ENCODE measurements at regions not wholly inside any gene's neighbourhood (a gene's known extent, or its start where the extent isn't known, plus 50 kb on each side); places are given as distances from the start of the nearest gene placed in this dataset.
"Not testable (repeated sequence)": the region's sequence is repeated elsewhere in the genome, so short reads cannot be mapped to it uniquely, and the experiment has no call there.

DNA sequence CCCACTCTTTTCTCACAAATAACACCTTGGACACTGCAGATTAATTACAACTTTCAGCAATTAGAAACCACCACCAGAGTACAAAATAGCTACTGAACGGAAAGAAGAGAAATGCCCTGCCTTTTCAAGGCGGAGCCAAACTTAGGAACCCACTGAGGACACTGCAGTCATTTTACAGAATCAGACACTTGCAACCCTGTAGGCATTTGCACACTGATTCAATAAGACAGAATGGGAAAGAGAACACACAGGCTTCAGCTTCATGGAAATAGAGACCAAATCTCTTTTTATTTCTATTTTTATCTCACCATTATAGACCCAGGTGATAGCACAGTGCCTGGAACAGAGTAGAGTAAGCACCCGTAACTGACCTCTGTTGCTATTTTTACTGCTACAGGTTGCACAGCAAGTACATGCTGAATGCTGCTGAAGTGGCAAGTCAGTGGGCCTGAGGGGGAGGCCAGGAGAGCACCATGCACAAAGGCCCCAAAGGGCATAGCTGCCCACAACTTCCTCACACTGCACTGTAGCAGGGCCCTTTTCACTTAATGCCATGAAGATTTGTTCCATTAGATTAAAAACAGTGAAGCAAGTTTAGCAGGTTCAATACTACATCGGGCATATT is 50.7 kb upstream of the EDARADD start:
- no peak for DNase-seq

DNA sequence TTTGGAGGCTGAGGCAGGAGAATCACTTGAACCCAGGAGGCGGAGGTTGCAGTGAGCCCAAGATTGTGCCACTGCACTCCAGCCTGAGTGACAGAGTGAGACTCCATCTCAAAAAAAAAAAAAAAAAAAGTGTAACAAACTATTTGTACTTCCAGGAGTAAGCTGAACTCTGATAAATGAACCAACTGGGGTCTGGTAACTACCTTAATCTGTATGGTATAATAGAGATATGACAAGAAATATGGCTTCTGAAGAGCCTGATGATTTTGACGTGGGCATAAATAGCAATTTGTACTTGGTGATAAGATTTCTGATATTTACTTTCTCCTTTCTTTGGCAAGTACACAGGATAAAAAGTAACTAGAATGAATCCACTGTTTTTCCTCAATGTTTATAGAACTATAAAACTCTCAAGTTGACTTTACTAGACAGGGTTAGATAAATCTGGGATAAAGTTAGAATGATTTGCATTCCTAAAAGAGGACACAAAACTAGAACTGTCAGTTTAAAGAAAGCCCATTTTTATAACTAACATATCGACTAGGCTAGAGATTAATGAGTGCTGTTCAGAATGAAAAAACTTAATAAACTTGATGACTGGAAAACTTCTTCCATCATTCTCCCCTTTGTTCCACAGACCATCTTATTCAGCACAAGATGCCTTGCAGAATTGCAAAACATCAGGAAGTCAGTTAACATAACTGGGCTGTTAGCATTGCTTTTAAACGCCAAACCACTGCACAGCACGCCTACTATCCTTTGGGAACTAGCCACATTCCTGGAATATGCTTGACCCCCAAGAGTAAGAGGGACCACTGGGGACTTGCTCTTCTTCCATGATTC is 51.5 kb upstream of the EDARADD start:
- DNase-seq = no peak

DNA sequence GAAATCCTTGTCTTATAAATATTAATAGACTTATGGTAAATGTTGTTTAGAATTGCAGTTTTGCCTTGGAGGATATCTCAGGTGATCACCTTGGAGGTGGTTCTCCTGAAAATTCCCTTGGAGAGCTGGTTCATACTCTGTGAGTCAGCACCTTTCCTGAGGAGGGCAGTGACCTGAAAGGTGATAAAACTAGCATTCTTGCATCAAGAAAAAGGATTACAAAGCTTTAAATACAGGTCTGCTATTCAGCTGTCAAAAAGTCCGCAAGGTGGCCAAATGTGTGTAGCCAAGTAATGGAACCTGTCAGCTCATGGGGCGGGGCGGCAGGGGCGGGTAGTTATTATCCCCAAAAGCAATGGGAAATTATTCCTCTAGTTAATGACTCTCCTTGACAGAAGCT is 52.8 kb upstream of the EDARADD start:
- no peak for DNase-seq

DNA sequence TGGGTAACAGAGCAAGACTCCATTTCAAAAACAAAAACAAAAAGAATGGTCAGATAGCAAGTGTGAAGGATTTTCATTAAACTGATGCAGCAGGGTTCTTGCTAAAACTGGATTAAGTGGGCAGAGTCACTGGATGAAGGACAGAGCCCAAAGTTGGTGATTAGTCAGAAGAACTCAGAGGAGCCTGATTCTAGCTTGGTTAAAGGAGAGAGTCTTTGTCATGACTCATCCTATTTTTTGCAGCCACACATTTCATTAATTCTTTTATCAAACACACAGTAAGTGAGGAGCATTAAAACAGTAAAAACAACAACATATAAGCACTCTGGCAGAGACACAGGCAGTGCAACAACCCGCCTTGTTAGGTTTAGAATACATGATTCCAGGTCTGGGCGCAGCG is 56.0 kb upstream of the EDARADD start:
- no peak for DNase-seq

DNA sequence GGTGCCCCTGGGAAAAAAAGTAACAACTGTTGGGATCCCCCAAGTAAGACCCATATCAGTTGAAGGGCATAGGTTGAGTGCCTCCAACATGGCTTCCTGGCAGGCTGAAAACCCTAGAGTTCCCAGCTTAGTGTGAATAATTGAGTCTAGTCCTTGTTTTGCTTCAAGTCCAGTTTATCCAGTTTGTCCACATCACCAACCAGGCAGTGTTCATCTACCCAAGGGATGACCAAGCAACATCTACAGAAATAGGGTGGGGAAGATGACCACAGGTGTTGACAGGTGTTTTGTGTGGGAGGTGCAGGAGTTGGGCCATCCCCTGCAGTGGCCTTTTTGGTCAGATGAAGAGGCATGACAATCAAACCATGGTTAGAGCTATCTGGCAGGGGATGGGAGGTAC is 54.3 kb upstream of the ERO1B start:
- no peak for DNase-seq

DNA sequence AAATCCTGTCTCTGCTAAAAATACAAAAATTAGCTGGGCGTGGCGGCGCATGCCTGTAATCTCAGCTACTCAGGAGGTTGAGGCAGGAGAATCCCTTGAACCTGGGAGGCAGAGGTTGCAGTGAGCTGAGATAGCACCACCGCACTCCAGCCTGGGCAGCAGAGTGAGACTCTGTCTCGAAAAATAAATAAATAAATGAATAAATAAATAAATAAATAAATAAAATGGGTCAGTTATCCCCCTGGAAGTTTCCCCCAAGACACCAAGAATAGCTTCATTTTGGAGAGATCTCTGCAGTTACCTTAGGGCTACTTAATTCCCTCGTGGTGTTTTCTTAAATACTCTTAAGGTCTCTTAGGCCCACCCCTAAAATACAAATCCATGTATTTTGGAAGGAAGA is 53.9 kb upstream of the ERO1B start:
- DNase-seq = not testable (repeated sequence)

DNA sequence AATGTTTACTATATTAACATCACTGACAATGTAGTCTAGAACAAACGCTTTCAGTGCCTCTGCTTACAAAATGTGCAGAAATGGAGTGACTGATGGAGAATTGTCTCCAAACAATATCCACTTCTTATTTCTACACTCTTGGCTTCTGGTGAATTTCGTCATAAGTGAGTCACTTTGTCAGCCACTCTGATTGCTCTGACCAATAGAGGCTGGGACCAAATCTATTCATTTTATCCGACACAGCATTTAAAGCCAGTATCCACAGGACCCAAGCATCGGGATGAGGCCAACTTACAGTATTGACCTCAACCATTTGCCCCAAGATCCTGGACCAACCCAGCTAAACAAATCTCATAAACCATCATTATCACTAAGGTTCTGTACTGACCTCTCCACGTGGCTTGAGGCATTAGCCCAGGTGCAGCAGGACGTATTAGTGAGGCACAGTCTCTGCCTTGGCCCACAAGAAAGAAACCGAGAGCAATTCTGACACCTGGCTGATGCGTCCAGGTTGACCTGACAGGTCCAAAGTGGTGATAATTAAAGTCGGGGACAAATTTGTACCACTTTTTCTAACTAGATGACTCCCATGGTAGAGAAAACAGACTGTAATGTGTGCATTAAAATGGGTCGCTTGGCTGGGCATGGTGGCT is 53.3 kb upstream of the ERO1B start:
- DNase-seq = peak; percentile 37

DNA sequence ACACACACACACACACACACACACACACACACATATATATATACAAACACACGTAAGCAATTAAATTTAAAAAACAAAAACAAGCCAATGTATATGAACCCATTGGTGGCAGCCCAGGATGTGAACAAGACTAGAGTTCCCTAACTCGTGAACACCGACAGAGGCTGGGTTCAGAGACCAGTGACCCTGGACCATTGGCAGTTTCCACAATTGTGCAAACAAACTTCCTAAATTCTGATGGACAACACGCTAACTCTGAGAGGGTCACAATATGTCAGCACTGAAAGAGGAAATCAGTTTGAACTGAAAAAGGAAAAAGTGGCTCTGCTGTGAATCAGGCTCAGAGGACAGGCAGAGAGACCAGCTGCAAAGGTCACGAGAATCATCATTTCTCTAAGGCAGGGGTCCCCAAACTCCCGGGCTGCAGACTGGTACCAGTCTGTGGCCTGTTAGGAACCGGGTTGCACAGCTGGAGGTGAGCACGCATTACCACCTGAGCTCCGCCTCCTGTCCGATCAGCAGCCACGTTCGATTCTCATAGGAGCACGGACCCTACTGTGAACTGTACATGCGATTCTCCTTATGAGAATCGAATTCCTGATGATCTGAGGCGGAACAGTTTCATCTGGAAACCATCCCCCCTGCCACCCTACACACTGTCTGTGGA is 50.5 kb upstream of the ERO1B start:
- peak; percentile 88 for DNase-seq
